Vagina (tissue), 2 donors: ENCODE measurements at regions not wholly inside any gene's neighbourhood (a gene's known extent, or its start where the extent isn't known, plus 50 kb on each side); places are given as distances from the start of the nearest gene placed in this dataset.

Experiments used
- POLR2A ChIP-seq, 2 donors: fragments of 450-650 bp; IDR thresholded peaks; one replicate each; pipeline ENCODE4 v1.6.1; 2017; ENCODE audit warnings: antibody characterized with exemption in 2 of 2, mild to moderate bottlenecking in 2 of 2, moderate library complexity in 2 of 2
- POLR2AphosphoS5 ChIP-seq, 2 donors: sonication (generic); formaldehyde crosslinking; IDR thresholded peaks; one replicate each; pipeline ENCODE4 v1.9.0; 2017; ENCODE audit warnings: antibody characterized with exemption in 2 of 2, mild to moderate bottlenecking in 2 of 2, low read depth in 1 of 2; ENCODE audit not compliant: insufficient read depth in 1 of 2
- TF ChIP-seq, protein P1 (sequence below), 3 experiments: fragments of 450-650 bp in 2 of 3; fragments of 200-600 bp in 1 of 3; sonication (generic) in 1 of 3; IDR thresholded peaks; one replicate each; pipeline ENCODE4 v1.5.1; 2017 to 2019; ENCODE audit warnings: antibody characterized with exemption in 3 of 3, mild to moderate bottlenecking in 2 of 3, moderate library complexity in 2 of 3

DNA sequence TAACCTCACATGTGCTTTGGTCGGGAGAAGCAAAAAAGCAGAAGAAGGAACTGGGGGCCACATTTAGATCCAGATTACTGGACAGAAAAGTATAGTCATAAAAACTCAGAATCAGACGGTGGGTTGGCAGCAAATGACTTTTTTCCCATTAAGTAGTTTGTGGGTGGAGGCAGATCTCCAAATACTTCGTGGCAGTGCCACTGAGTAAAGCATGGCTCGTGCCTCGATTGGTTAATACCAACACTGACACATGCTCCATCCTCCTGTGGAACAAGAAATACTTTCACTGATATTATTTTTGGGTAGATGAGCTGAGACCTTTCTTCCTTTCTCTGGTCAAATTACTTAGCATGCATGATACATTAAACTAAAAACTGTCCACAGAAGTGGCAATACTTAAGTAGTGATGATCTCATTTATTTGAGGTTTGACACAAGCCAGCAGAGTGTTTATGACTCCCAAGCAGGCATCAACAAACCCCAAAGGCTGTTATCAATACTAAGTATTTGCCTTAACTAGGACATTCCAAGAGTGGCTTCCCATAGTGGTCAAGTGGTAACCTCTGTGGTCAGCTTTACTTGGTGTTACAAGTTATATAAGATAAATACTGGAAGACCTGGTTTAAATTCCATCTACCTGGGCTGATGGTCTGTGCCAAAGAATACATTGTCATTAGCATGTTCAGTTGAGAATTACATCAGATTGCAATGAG is 500.0 kb upstream of the RUNX1 start:
- TF ChIP-seq, protein P1, sequence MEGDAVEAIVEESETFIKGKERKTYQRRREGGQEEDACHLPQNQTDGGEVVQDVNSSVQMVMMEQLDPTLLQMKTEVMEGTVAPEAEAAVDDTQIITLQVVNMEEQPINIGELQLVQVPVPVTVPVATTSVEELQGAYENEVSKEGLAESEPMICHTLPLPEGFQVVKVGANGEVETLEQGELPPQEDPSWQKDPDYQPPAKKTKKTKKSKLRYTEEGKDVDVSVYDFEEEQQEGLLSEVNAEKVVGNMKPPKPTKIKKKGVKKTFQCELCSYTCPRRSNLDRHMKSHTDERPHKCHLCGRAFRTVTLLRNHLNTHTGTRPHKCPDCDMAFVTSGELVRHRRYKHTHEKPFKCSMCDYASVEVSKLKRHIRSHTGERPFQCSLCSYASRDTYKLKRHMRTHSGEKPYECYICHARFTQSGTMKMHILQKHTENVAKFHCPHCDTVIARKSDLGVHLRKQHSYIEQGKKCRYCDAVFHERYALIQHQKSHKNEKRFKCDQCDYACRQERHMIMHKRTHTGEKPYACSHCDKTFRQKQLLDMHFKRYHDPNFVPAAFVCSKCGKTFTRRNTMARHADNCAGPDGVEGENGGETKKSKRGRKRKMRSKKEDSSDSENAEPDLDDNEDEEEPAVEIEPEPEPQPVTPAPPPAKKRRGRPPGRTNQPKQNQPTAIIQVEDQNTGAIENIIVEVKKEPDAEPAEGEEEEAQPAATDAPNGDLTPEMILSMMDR (IDR thresholded peaks at IDR 0.05): no peak
- no peak for TF ChIP-seq POLR2AphosphoS5 (IDR thresholded peaks at IDR 0.05; ENCODE audit: insufficient read depth in 1 of 2, low read depth in 1 of 2)
- no peak for TF ChIP-seq POLR2A (IDR thresholded peaks at IDR 0.05)
